Cardiac muscle cell (in vitro differentiated cells and primary cell): ENCODE measurements at regions not wholly inside any gene's neighbourhood (a gene's known extent, or its start where the extent isn't known, plus 50 kb on each side); places are given as distances from the start of the nearest gene placed in this dataset.

Experiments
- DNase-seq, 2 donors: peaks; one replicate each; pipeline versions ENCODE4 v3.0.0 to v3.0.0-alpha.2; 2010 to 2017; ENCODE audit warnings: low read depth in 1 of 2, low spot score in 1 of 2
- H3K27ac ChIP-seq: fragments of 200-600 bp; sonication (generic); 2 replicates; pipeline ENCODE4 v1.5.1; 2016
- H3K27me3 ChIP-seq: fragments of 200-600 bp; sonication (generic); 2 replicates; pipeline ENCODE4 v1.6.0; 2016; ENCODE audit warnings: control low read depth
- H3K36me3 ChIP-seq: fragments of 200-600 bp; sonication (generic); 2 replicates; pipeline ENCODE4 v1.5.1; 2016; ENCODE audit warnings: control low read depth
- H3K4me1 ChIP-seq: fragments of 200-600 bp; sonication (generic); 2 replicates; pipeline ENCODE4 v1.8.1; 2017; ENCODE audit warnings: low read depth, mild to moderate bottlenecking, mixed run types
- H3K4me3 ChIP-seq: fragments of 200-600 bp; sonication (generic); 2 replicates; pipeline ENCODE4 v1.5.1; 2016; ENCODE audit warnings: mild to moderate bottlenecking
- H3K9me3 ChIP-seq: fragments of 200-600 bp; sonication (generic); 2 replicates; pipeline ENCODE4 v1.5.1; 2017; ENCODE audit warnings: low read depth, mild to moderate bottlenecking, control low read depth
- TF ChIP-seq, protein P1 (sequence below): IDR thresholded peaks from 2 replicates; pipeline ENCODE4 v1.5.1; 2012; ENCODE audit warnings: low read depth, mild to moderate bottlenecking, low read length

- peak in 1 of 2 donors; percentile 88 for DNase-seq
- TF ChIP-seq, protein P1, sequence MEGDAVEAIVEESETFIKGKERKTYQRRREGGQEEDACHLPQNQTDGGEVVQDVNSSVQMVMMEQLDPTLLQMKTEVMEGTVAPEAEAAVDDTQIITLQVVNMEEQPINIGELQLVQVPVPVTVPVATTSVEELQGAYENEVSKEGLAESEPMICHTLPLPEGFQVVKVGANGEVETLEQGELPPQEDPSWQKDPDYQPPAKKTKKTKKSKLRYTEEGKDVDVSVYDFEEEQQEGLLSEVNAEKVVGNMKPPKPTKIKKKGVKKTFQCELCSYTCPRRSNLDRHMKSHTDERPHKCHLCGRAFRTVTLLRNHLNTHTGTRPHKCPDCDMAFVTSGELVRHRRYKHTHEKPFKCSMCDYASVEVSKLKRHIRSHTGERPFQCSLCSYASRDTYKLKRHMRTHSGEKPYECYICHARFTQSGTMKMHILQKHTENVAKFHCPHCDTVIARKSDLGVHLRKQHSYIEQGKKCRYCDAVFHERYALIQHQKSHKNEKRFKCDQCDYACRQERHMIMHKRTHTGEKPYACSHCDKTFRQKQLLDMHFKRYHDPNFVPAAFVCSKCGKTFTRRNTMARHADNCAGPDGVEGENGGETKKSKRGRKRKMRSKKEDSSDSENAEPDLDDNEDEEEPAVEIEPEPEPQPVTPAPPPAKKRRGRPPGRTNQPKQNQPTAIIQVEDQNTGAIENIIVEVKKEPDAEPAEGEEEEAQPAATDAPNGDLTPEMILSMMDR: no peak
- H3K9me3 ChIP-seq: no peaks in the 10 kb centered on the region
- H3K36me3 ChIP-seq: no peaks in the 10 kb centered on the region
- no peaks in the 10 kb centered on the region for H3K27me3 ChIP-seq
- H3K27ac ChIP-seq: no peak overlapping the region
- no peak overlapping the region for H3K4me3 ChIP-seq
- H3K4me1 ChIP-seq: no peaks in the 10 kb centered on the region
Observed at GRCh38 chr11:129249351-129249750, 57.2 kb upstream of the ARHGAP32 start.

DNA sequence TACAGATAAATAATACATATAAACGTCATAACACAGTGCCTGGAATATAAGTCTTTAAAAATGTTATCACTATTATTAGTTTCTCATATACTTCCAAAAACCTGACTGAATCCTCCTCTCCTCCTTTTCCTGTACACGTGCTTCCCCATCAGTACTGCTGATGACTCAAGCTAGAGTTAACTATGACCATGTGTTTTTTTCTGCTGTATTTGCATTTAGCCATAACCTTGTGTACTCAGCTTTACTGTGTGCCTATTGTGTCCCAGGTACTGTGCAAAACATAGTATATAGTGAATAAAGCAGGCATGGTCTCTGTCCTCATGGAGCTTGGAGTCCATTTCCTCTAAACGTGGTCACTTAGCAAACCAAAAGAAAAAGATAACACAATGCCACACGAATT lies 56.5 kb upstream of the ARHGAP32 start:
- peak in 1 of 2 donors; percentile 64 for DNase-seq
- TF ChIP-seq, protein P1: no peak

DNA sequence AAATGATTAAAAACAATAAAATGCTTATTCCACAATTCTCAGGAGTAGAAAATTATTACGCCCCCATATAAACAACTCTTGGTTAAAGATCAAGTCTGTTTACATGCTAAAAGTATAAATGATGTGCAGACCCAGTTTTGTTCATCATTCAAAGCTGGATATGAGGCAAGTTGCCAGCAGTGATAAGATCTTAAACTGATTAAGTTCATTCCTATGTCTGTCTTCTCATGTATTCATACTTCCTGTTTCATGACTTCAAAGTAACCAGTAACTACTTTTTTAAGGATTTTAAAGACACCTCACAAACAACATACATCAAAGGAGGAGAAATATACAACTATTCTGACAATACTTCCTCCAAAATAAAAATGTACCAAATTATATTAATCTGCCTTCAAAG lies 55.0 kb upstream of the ARHGAP32 start:
- Histone ChIP-seq H3K4me1 (no peaks in the 10 kb centered on the region), H3K27ac (no peak overlapping the region), H3K9me3 (no peaks in the 10 kb centered on the region), H3K36me3 (no peaks in the 10 kb centered on the region), H3K4me3 (no peak overlapping the region), H3K27me3 (no peaks in the 10 kb centered on the region)
- TF ChIP-seq, protein P1: no peak
- DNase-seq: no peak

More for the DNA sequence above, 56.5 kb upstream of the ARHGAP32 start:
- Histone ChIP-seq H3K27ac (no peak overlapping the region), H3K4me3 (no peak overlapping the region), H3K27me3 (no peaks in the 10 kb centered on the region), H3K9me3 (no peaks in the 10 kb centered on the region), H3K4me1 (no peaks in the 10 kb centered on the region), H3K36me3 (no peaks in the 10 kb centered on the region)

DNA sequence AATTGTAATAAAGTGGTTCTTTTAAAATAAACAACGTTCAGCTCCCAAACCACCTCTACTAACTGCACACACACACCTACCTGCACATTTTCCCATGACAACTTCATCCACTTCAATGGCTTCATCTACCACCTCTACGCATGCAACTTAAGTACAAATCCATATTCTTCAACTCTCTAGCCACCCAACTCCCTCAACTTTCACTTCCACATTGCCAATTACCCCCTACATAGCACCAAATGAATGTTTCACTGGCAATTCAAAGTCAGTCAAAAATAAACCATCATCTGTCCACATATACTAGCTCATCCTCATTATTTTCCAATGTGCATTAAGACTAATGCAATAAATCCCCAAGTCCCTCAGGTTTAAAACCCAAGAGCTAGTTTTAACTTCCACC lies 50.7 kb upstream of the ARHGAP32 start:
- Histone ChIP-seq H3K27me3 (no peaks in the 10 kb centered on the region), H3K36me3 (no peaks in the 10 kb centered on the region), H3K9me3 (no peaks in the 10 kb centered on the region), H3K27ac (no peak overlapping the region), H3K4me1 (no peaks in the 10 kb centered on the region), H3K4me3 (no peak overlapping the region)
- no peak for DNase-seq
- TF ChIP-seq, protein P1: no peak
